Hindlimb muscle (tissue), 1 donor: ENCODE measurements at regions not wholly inside any gene's neighbourhood (a gene's known extent, or its start where the extent isn't known, plus 50 kb on each side); places are given as distances from the start of the nearest gene placed in this dataset.
"Not testable (repeated sequence)": the region's sequence is repeated elsewhere in the genome, so short reads cannot be mapped to it uniquely, and the experiment has no call there.

ENCODE experiments used
- DNase-seq: peaks from one replicate; pipeline ENCODE4 v3.0.0-alpha.2; 2013

DNA sequence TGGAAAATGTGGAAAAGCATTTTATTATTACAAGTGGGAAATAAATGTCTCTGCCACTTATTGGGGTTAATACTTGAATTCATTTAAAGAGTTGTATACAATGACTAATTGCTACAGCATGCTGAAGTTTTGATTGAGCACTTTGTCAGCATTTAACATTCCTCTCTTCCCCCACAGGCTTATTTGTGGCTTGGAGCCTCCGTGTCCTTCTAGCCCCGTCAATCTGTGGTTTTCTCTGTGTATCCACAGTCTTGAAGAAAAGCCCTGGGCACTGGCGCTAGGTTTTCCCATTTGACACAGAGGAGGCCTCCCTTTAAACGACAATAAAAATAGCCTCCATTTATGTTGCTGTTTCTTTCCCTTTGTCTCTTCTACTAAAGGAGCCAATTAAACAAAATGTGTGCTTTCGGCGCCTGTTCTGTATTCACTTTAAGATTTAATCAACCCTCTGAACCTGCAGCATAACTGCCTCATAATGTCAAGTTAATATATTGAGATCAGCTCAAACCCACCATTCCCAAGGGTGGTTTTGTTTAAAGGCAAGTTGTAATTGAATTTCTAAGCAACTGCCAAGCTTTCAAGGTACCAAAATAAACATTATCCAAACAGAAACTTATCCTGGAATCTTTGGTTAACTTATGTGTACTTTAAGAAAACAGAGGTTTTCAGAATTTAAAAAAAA is 92.9 kb upstream of the ADRA1D start:
- no peak for DNase-seq

DNA sequence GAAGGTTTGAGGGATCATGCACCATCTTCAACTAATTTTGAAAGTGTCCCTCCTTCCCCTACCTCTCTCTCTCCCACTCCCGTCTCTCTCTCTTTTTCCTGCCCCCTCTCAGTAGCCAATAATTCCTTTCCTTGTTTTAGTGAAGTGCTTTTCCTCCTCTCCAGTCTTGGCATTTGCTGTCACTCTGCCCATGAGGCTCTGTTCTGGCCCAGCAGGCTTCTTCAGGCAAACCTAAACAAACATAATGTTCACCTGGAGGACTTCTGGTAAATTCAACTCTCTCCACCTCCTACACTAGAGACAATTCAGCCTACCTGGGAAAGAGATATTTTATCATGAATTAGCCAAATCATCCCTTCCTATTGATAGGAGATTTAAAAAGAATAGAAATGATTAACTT is 86.6 kb upstream of the ADRA1D start:
- no peak for DNase-seq

DNA sequence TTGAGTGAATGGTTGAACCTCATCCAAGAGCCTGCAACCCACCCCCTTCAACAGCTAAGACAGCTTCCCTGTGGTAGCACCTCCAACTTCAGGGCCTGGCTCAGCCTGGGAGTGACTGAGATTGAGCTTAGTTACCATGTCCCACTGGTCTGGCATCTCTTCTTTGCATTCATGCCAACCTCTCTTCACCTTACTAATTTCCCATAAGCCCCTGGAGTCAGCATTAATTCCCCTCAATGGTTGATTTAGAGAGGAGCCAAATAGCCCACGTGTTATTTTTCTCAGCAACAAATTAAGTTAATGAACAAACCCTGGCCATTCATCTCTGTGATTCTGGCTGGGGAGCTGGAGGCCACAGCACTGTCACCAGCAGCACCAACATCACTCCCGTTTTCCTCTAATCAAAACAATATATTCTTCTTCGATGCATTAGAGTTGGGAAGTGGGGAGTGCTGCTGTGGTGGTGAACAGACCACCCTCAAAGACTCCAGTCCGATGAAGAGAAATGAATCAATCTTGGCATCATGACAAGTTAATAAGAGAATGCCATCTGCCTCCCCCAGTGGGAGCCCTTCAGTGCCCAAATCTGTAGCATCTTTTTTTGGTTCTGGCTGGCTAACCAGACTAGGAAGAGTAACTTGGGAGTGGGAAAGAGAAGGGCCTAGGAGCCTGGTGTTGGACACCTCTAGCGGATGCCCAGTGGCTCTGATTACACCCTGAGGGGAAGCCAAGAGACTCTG is 83.2 kb upstream of the ADRA1D start:
- no peak for DNase-seq

DNA sequence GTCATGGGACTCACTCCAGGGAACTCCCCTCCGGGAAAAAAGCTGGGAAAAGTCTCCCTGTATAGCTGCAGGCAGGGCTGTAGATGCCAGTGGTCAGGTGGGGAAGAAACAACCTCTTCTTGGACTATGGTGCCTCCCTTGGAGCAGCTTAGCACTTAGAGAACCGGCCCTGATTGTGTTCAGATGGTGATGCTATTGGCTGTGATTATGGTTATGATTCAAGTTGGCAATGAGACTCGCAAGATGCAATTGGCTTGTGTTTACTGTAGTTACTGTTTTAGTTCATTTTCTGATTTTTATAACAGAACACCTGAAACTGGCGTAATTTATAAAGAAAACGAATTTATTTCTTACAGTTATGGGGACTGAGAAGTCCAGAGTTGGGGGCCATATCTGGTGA is 80.9 kb upstream of the ADRA1D start:
- DNase-seq: no peak

DNA sequence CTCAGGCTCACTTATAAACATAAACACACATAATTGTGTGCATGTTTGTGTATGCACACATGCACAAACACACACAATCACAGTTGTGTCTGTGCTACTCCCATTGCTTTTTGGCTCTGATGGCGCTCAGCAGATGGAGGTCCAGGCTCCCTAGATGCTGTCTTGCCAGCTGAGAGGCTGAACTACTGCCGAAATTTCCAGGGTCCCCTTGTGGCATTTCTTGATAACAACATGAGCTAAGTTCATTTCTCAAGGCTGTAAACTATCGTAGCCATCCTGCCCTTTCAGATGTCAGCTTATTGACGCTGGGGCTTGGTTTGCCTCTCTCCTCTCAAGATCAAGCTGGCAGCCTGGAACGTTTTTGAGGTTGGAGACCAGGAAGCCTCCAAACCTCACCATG is 80.1 kb upstream of the ADRA1D start:
- DNase-seq: no peak

DNA sequence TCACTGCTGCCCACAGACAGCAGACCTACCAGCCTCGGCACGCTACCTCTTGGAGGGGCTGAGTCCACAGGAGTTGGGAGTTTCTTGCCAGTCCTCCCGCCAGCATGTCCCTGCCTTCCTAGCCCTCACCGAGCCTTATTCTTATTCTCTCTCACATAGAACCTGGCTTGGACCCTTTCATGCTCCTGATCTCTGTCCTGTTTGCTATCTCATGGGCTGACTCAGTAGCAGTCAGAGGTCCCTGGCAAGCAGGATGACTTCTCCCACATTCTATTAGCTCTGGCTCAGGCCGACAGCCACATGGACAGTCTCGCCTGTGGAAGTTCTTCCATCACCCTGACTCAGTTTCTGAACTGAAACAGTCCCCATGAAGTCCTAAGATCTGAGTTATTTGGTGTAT is 79.5 kb upstream of the ADRA1D start:
- no peak for DNase-seq

DNA sequence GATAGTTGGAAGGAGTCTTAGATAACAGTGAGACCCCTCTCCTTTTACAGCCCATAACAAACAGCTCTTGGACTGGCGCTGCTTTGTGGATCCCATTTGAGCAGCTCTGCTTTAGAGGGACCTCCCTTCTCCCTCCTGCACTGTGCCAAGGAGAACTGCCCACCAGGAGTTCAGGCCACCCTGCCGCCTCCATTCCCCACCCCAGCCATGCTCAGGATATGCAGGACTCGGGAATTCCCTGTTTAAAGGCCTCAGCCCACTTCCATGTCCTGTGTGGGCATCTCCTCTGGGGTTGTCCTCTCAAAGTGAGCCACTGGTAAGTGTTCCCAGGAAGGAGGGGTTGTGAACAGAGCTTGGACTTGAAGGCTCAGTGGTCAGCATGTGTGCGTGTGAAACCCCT is 78.9 kb upstream of the ADRA1D start:
- DNase-seq: no peak

DNA sequence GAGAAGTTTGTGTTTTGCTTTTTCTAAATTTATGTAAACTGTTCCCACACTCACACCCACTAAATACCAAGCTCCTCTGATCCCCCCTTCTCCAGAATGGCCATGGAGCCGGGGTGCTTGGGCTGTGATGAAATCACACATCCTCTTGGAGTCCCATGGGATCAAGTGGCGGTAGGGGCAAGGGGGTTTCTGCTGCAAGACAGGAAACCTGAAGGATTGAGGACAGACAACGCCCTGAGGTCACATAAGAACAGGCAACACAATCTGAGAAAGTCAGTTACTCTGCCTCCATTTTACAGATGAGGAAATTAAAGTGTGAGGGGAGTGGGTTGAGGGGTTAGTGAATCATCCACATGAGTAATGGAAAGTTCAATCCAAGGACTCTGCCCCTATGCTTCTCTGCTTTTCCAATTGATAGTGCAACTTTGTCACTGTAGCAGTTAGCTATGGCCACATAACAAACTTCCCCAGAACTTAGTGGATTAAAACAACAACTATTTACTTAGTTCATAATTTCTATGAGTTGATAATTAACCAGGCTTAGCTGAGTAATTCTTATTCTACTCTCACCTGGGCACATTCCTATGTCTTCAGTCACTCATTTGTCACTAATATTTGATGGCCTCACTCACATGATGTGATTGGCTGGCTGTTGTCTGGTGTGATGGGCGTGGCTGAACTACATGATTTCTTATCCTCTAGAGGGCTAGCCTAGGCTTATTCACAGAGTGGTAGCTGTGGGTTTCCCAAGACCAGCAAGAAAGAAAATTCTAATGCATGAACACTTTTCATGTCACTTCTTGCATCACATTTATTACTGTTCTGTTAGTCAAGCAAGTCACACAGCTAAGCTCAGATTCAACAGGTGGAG is 77.3 kb upstream of the ADRA1D start:
- no peak for DNase-seq

DNA sequence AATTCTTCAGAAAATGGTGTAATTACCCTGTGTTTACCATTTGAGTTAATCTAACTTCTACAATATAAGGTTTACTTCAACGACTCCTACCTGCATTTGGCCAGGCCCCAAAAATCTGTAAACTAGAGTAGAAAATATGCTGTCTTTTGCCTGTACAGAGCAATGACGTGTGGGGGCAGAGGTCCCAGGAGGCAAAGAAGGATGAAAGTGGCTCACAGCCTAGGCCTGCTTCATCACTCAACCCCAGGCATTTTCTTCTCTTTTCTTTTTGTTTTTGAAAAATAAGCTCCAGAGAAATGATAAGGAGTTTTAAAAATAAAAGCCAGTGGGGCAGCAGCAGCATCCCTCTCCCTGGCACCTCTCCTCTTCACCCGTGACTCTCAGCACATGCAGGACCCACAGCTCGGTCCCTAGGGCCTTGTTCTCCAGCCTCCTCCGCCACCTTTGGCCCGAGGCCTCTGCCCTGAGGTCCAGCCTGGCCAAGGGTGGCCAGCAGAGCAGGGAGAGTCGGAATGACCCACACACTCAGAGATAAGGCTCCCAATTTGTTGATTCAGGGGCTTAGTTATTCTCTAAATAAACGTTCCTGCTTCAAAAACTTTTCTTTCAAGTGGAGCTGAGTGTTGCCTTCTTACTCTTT is 76.6 kb upstream of the ADRA1D start:
- no peak for DNase-seq

DNA sequence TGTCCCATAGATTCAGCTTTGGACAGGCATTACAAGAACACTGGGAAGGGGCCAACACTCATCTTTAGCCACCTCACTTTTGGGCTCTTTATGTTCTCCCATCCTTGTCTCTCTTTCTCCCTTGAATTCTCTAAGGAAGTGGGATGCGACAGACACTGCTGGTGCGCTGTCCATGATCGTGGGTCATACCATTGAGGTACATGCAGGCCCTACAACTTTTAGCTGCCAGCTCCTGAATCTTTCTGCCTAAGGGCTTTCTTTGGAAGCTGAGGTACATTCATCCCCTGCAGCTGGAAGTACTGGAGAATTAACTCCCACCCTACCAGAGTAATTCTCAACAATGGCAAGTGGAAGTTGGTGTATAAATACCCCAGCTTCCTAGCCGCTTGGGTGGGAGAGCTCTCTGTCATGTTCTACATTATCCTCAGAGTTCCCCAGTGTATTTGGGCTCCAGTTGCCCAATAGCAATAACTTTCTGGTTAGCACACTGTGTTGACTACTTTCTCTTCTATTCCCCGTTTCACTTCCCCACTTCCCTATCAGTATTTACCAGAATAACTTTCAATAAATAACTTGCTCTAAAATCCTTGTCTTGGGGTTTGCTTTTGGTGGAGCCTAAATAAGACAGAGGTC is 75.6 kb upstream of the ADRA1D start:
- DNase-seq: no peak

DNA sequence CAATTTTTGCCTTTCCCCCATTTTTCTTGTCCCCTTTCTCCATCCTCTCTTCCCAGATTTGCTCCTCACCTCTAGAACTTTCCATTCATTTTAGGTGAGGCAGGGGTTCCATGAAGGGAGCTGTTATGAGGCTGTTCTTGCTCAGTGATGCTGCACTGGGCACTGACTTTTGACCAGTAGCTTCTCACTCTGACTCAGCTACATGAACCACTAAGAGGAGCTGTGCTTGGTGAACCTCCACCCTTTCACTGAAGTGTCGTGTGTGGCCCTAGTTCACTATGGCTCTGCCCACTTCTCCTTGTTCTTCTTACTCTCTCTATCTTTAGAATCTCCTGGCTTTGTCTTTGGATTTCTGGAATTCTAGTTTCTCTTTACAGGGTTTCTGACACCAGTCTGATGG is 73.4 kb upstream of the ADRA1D start:
- DNase-seq: no peak

DNA sequence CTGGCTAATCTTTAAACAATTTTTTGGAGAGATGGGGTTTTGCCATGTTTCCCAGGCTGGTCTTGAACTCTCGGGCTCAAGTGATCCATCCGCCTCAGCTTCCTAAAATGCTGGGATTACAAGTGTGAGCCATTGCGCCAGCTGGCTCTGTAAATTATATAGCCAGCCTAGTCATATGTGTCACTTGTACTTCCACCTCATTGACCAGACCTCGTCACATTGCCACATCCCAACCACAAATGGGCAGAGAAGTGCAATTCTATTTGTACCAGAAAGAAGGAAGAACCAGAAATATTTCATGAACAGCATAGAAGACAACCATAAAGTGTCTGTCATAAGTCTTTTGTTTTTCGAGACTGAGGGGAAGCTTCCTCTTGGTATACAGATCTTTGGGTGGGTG is 71.2 kb upstream of the ADRA1D start:
- no peak for DNase-seq

DNA sequence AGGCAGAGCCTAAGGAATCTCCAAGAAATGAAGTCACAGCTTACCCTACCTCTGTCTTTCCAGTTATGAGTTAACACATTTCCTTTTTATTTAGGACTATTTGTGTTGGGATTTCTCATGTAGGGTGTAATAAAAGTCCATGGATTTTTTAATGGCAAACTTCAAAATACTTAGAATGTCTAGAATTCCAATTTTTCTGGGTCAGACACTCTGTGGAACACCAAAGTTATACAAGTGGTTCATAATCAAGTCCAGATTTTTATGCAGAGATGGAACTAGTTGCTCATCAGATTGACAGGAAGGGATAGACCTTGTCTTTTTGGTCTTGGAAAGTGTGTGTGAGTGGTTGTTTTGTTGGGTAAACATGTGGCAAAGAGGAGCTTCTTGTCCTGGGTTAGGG is 69.8 kb upstream of the ADRA1D start:
- DNase-seq: no peak

DNA sequence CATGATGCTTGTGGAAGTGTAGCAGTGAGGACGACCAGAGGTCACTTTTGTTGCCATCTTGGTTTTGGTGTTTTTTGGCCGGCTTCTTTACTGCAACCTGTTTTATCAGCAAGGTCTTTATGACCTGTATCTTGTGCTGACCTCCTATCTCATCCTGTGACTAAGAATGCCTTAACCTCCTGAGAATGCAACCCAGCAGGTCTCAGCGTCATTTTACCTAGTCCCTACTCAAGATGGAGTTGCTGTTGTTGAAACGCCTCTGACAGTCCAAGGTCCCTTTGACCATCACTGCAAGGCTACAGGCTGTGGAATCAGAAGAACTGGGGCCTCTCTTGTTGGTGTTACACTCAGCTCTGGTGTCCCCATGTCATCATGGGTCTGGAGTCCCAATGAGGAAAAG is 61.5 kb upstream of the ADRA1D start:
- DNase-seq: not testable (repeated sequence)

DNA sequence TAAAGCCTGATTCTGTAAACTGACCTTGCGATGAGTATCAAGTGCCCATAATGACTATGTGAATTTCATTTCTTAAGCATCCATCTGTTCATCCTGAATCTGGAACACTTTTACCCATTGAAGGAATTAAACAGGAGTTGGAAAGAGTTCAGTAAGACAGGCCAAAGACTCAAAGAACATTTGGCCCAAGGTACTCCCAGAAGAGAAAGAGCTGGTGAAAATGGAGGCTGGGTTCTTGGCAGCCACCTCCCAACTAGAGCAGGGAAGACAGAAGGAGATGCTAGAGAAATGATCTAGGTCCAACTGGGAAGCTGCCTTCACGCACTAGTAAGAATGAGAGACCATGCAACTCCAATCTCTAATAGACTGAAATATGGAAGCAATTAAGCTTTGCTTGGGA is 57.1 kb upstream of the ADRA1D start:
- DNase-seq: no peak

DNA sequence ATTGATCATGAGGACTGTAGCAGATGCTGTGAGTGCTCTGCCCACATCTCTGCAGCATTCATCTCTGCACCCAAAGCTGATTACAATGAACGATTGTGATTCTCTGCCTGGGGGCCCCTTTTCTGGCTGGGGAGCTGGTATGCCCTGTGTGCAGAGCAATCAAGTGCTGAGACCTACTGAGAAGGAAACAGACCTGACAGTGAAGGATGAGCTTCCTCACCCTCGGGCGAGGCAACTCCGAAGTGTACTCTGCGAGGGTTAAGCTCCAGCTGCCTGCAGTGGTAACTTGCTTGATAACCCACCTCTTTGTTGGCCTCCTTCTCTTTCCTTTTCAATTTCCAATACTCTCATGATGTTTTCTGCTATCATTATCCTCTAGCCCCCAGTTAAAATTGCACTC is 56.0 kb upstream of the ADRA1D start:
- no peak for DNase-seq

DNA sequence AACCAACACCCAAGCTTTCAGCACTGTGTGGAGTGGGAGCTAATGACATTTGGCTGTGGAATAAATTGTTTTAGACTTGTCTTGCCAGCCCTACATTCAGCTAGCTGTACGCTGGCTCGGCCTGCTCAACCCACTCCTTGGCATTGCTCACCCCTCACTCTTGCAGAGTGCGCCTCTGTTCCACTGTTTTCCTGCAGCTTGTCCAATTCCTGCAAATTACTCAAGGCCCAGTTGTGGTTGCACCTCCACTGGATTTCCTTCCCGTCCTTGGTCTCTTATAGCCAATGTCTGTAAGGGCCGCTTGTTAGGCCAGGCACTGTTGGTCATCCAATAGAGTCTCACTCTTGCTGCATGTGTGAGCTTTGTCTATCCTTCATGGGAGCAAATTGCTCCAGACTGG is 55.5 kb upstream of the ADRA1D start:
- DNase-seq: no peak

DNA sequence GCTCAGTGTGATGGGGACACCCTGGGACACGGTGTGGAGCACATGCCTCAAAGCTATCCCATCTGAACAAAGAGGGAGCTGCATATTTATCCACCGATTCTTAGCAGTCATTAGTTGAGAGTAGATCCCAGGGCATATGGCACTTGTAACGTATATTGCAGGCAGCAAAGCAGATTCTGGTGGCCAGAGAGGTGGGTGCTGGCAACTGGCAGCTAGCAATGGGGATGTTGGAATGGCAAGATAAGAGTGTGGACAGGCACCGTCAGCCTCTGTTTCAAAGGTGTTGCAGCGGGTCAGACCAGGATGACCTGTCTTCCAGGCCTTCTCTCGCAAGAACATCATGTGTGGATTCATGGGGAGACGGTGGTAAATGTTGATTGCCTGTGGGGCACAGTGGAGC is 54.0 kb upstream of the ADRA1D start:
- no peak for DNase-seq

DNA sequence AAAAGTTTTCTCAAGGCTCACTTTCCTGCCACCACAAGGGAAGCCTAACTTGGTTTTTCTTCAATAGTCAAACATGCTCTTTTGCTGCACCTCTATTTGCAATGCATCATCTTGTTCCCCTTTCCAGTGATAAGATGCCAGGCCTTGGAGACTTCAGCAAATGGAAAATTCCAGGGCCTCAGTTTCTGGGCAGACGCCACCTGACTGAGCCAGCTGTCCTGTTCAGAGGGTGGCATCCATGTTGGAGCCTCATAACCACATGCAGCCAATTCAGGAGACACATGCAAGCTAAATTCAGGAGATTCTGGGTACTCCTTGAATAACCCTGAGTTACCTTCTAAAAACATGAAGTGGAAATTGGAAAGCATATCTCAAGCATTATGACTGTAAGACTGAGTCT is 51.8 kb upstream of the ADRA1D start:
- DNase-seq: no peak

DNA sequence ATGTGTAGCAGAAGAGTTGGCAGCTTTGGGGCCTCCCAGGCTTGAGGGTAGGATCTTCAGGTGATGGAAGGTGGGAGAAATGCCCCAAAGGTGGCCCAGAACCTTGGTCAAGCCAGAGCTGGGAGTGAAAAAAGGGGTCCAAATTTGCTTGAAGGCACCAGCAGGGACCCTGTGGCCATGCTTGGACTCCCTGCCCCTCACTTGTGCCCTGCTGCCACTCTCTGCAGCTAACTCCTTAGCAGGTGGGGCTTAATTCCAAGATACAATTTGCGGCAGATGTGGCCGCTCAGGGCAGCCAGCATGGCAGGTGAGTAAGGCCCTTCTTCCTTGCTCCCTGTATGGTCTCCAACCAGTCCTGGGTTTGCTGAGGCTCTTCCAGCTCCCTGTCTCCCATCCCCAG is 51.3 kb upstream of the ADRA1D start:
- no peak for DNase-seq

DNA sequence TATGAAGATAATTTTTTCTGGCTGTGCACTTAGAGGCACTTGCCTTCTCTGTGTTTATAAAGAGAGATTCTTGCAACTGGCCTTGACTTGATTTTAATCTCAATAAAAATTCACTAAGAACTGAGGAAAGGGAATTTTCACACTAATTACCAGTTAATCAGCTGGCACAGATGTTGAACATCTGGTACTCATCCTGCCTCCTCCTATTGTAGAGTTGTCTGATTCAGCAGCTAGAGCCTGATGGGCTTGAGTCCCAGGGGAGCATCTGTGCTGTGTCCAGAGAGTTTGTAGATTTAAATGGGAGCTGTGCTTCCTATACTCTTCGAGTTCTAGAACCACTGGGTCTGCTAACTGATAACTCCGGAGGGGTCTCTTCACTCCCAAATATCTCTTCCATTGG is 50.7 kb upstream of the ADRA1D start:
- DNase-seq: no peak

DNA sequence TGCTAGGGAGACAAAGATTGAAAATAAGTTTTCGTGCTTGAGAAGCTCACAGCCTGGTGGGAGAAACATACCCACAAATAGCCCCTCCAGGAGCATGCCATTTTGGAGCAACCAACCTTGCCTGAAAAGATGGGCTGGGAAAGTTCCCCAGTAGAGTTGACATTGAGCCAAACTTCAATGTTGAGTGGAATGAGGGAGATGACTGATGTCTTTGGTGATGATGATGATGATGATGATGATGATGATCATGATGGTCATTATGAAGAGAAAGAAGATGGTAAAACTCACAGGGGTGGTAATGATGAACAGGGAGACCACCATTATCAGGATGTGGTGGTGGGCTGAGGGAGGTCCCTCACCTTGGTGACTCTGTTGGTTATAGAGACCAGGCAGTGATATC is 50.1 kb upstream of the ADRA1D start:
- DNase-seq: no peak
